K562 (cell line): ENCODE measurements at regions not wholly inside any gene's neighbourhood (a gene's known extent, or its start where the extent isn't known, plus 50 kb on each side); places are given as distances from the start of the nearest gene placed in this dataset.

Experiments
- ATAC-seq: fragments of 200-7000 bp; cut with Tn5 transposase; 3 replicates; pipeline ENCODE4 v1.9.1; 2020; ENCODE audit warnings: moderate library complexity
- BruUV-seq: library from RNA; stranded (reverse); fragments of 400-500 nt; replicated peaks from 2 replicates; lab custom pipeline; 2021; lab: Mats Ljungman, UMichigan
- CTCF ChIA-PET: fragments of 300-600 bp; formaldehyde crosslinking; extraction: SDS; loops from one replicate; lab custom pipeline; 2021; ENCODE audit warnings: low intra/inter-chr PET ratio; lab: Yijun Ruan, JAX
- POLR2A ChIA-PET: fragments of 300-600, 350-650 bp; sonication (Branson Sonifier 250); formaldehyde crosslinking; extraction: SDS; loops from one replicate; lab custom pipeline; 2021; ENCODE audit warnings: antibody characterized with exemption, inconsistent platforms; lab: Yijun Ruan, JAX
- DNase-seq, 4 experiments: peaks; one replicate each; pipeline versions ENCODE4 v3.0.0 to v3.0.0-alpha.2; 2011 to 2018; ENCODE audit warnings: low spot score in 3 of 4, mixed read lengths in 3 of 4; ENCODE audit errors: extremely low read depth in 1 of 4
- FAIRE-seq: peaks from 2 replicates; lab custom pipeline; 2011; peaks lifted over from hg19 to GRCh38; lab: Jason Lieb, UNC
- H2AFZ ChIP-seq: 2 replicates; pipeline ENCODE4 v1.6.0; 2011; ENCODE audit warnings: low read depth, low read length, control low read depth, inconsistent platforms
- H3K27ac ChIP-seq: fragments of 200-600 bp; 3 replicates; pipeline ENCODE4 v1.8.0; 2011; ENCODE audit warnings: low read depth, mild to moderate bottlenecking, control low read depth, inconsistent platforms, low read length, moderate library complexity, mixed read lengths; ENCODE audit errors: extremely low read depth
- H3K27me3 ChIP-seq, 2 experiments: fragments of 300-600 bp in 1 of 2; 2 replicates in 1 of 2; 3 replicates in 1 of 2; pipeline versions ENCODE4 v1.6.0 to v1.8.0; 2011; ENCODE audit warnings: inconsistent platforms in 2 of 2, low read length in 2 of 2, mild to moderate bottlenecking in 1 of 2, mixed read lengths in 1 of 2, moderate library complexity in 1 of 2; ENCODE audit not compliant: control insufficient read depth in 2 of 2, insufficient read depth in 2 of 2
- H3K36me3 ChIP-seq: fragments of 300-600 bp; 3 replicates; pipeline ENCODE4 v1.8.0; 2011; ENCODE audit warnings: mild to moderate bottlenecking, low read length, inconsistent platforms; ENCODE audit not compliant: control insufficient read depth, insufficient read depth
- H3K4me1 ChIP-seq, 2 experiments: fragments of 200-600 bp in 1 of 2; replicated peaks in 1 of 2; 2 replicates in 1 of 2; 3 replicates in 1 of 2; pipeline versions ENCODE4 v1.5.1 to v1.8.0; 2011; ENCODE audit warnings: inconsistent platforms in 2 of 2, low read length in 2 of 2, mild to moderate bottlenecking in 1 of 2, mixed read lengths in 1 of 2, moderate library complexity in 1 of 2; ENCODE audit not compliant: control insufficient read depth in 2 of 2, insufficient read depth in 2 of 2
- H3K4me2 ChIP-seq: 2 replicates; pipeline ENCODE4 v1.6.1; 2011; ENCODE audit warnings: low read length, control low read depth, inconsistent platforms, mixed read lengths; ENCODE audit not compliant: insufficient read depth
- H3K4me3 ChIP-seq: fragments of 200-600 bp; sonication (generic), shearing (Covaris generic); 2 replicates; pipeline ENCODE4 v1.5.1; 2016; ENCODE audit warnings: control low read depth, inconsistent platforms
- H3K79me2 ChIP-seq: fragments of 200-600 bp; 3 replicates; pipeline ENCODE4 v1.8.0; 2011; ENCODE audit warnings: low read length, inconsistent platforms; ENCODE audit not compliant: control insufficient read depth, insufficient read depth
- H3K9ac ChIP-seq, 2 experiments: 2 replicates each; pipeline versions ENCODE4 v1.6.0 to v1.6.1; 2011; ENCODE audit warnings: low read depth in 2 of 2, low read length in 2 of 2, control low read depth in 1 of 2, inconsistent platforms in 1 of 2, mild to moderate bottlenecking in 1 of 2, mixed read lengths in 1 of 2; ENCODE audit not compliant: insufficient read depth in 1 of 2
- H3K9me1 ChIP-seq: one replicate; pipeline ENCODE4 v1.6.0; 2011; ENCODE audit warnings: inconsistent platforms, mild to moderate bottlenecking, low read length, moderate library complexity; ENCODE audit not compliant: control insufficient read depth, insufficient read depth
- H3K9me3 ChIP-seq: replicated peaks from 2 replicates; pipeline ENCODE4 v1.5.1; 2011; ENCODE audit warnings: low read depth, low read length, inconsistent platforms; ENCODE audit not compliant: control insufficient read depth, insufficient read depth
- H4K20me1 ChIP-seq: replicated peaks from 2 replicates; pipeline ENCODE4 v1.6.1; 2011; ENCODE audit warnings: low read length, inconsistent platforms, mixed read lengths; ENCODE audit not compliant: control insufficient read depth, insufficient read depth
- SAFB2 ChIP-seq: fragments of 200-400 bp; formaldehyde crosslinking; IDR thresholded peaks from 2 replicates; pipeline ENCODE4 v1.6.1; 2018; ENCODE audit warnings: borderline replicate concordance, low read length, low read depth, moderate library complexity; ENCODE audit not compliant: severe bottlenecking
- TSC22D4 ChIP-seq: fragments of 450-650 bp; IDR thresholded peaks from 2 replicates; pipeline ENCODE4 v1.6.1; 2016; ENCODE audit warnings: missing genetic modification characterization, missing biosample characterization, control low read depth
- ZNF780A ChIP-seq: fragments of 250-450 bp; sonication (Bioruptor Pico); IDR thresholded peaks from 2 replicates; pipeline ENCODE4 v1.5.0; 2021; ENCODE audit warnings: mild to moderate bottlenecking
- WGBS: fragments of 100-300 bp; shearing (Covaris generic); methylation state at CpG from one replicate; pipeline ENCODE4 v1.1.6; 2016; ENCODE audit warnings: low coverage, mixed read lengths; ENCODE audit not compliant: insufficient coverage; ENCODE audit errors: missing lambda C conversion rate; 5-methylcytosine and 5-hydroxymethylcytosine counted together
- in situ Hi-C: fragments of 300-500 bp; cut with MboI; formaldehyde crosslinking; loops from 4 replicates; pipeline ENCODE4 v1.15.0; 2018; ENCODE audit warnings: inconsistent platforms, mixed read lengths
- intact Hi-C: fragments of 100-400 bp; cut with micrococcal nuclease; formaldehyde crosslinking; loops from 2 replicates; pipeline ENCODE4 v1.14.2; 2022

- Histone ChIP-seq H3K9ac (no peak overlapping the region), H3K27me3 (no peaks in the 10 kb centered on the region), H2AFZ (no peak overlapping the region), H3K4me2 (no peak overlapping the region), H3K36me3 (no peaks in the 10 kb centered on the region), H3K9me3 (no peaks in the 10 kb centered on the region), H4K20me1 (no peaks in the 10 kb centered on the region), H3K27ac (no peak overlapping the region), H3K9me1 (no peaks in the 10 kb centered on the region), H3K4me3 (no peak overlapping the region), H3K79me2 (no peaks in the 10 kb centered on the region), H3K4me1 (no peaks in the 10 kb centered on the region)
- ChIA-PET CTCF (no interaction called here), POLR2A (interaction anchor here (0.6 kb wide), 1 partner anchor 13 kb away, joined by 3 read pairs; no protein-coding TSS in a partner anchor)
- no TSS peak for BruUV-seq
- intact Hi-C loops (no loop called here), in situ Hi-C loops (loop anchor here (5.0 kb wide), 1 partner anchor 607 kb away; no protein-coding TSS in a partner anchor)
- WGBS, result 20% methylated on average over 3 of the region's 3 CpGs
- ATAC-seq (no peak), DNase-seq (no peak), FAIRE-seq (no peak)
- TF ChIP-seq SAFB2, result no peak
Measured at GRCh38 chr2:209074711-209075110, 349.1 kb upstream of the MAP2 start.

GRCh38 chr2:209076151-209076550, 347.7 kb upstream of the MAP2 start:
- no TSS peak for BruUV-seq
- no peak for ATAC-seq
- Histone ChIP-seq H3K27ac (no peak overlapping the region), H3K4me1 (no peaks in the 10 kb centered on the region), H3K36me3 (no peaks in the 10 kb centered on the region), H3K4me3 (no peak overlapping the region), H3K4me2 (no peak overlapping the region), H3K9ac (no peak overlapping the region), H4K20me1 (no peaks in the 10 kb centered on the region), H3K27me3 (no peaks in the 10 kb centered on the region), H3K79me2 (no peaks in the 10 kb centered on the region), H2AFZ (no peak overlapping the region), H3K9me3 (no peaks in the 10 kb centered on the region), H3K9me1 (no peaks in the 10 kb centered on the region)
- WGBS, result 0% methylated on average over 1 of the region's 1 CpG
- intact Hi-C loops, result no loop called here
- POLR2A ChIA-PET, result no interaction called here
- CTCF ChIA-PET, result no interaction called here
- no peak for DNase-seq
- no peak for FAIRE-seq
- TF ChIP-seq ZNF780A (no peak), TSC22D4 (tag) (no peak)
- in situ Hi-C loops, result loop anchor here (5.0 kb wide), 1 partner anchor 609 kb away; no protein-coding TSS in a partner anchor
